ENCODE measurements at regions not wholly inside any gene's neighbourhood (a gene's known extent, or its start where the extent isn't known, plus 50 kb on each side); places are given as distances from the start of the nearest gene placed in this dataset.

GRCh38 chr2:6754419-6754818 is 111.3 kb downstream of the CMPK2 start:
- CTCF ChIA-PET: no interaction called here
- DNase-seq: no peak
- POLR2A ChIA-PET: no interaction called here
- Mint-ChIP-seq H3K9me3 (no peaks in the 10 kb centered on the region), H3K4me3 (no peak overlapping the region), H3K4me1 (no peaks in the 10 kb centered on the region), H3K36me3 (ENCODE audit: low read depth) (no peaks in the 10 kb centered on the region), H3K27me3 (peaks cover 5% of the 10 kb centered on the region), H3K27ac (no peak overlapping the region)
- no peak for ATAC-seq (ENCODE audit: low read depth)
- TF ChIP-seq CTCF (IDR thresholded peaks at IDR 0.05): no peak
- intact Hi-C loops (cut with micrococcal nuclease): no loop called here

DNA sequence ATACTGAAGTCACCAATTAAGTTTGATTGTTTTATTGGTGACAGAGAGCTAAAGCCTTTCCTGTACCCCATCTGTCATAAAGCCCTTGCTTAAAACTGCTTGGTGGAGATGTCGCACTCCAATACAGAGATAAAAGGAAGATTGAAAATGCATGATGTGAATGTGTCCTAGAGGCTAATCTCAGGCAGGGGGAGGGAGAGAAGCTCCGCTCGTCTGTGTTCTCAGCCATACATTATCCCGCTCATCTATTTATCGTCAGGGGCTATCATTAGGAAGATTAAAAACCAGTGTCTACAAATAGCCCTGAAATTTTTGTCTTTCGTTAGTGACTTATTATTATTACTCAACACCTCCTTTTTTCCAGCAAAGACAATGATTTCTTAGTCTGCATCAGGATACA is 110.3 kb downstream of the CMPK2 start:
- intact Hi-C loops (cut with micrococcal nuclease): no loop called here
- ChIA-PET CTCF (no interaction called here), POLR2A (no interaction called here)
- Mint-ChIP-seq H3K9me3 (no peaks in the 10 kb centered on the region), H3K27me3 (peaks cover 3% of the 10 kb centered on the region), H3K4me3 (no peak overlapping the region), H3K4me1 (no peaks in the 10 kb centered on the region), H3K36me3 (ENCODE audit: low read depth) (no peaks in the 10 kb centered on the region), H3K27ac (no peak overlapping the region)
- ATAC-seq (ENCODE audit: low read depth) (no peak), DNase-seq (no peak)
- TF ChIP-seq CTCF (IDR thresholded peaks at IDR 0.05): no peak

GRCh38 chr2:6757215-6757614 is 108.5 kb downstream of the CMPK2 start:
- no peak overlapping the region for H3K27ac Mint-ChIP-seq
- no peaks in the 10 kb centered on the region for H3K9me3 Mint-ChIP-seq
- TF ChIP-seq CTCF (IDR thresholded peaks at IDR 0.05): no peak
- ChIA-PET CTCF (interaction anchor here (1.0 kb wide), 1 partner anchor 15 kb away, joined by 4 read pairs; no protein-coding TSS in a partner anchor), POLR2A (no interaction called here)
- H3K36me3 Mint-ChIP-seq (ENCODE audit: low read depth): no peaks in the 10 kb centered on the region
- H3K4me1 Mint-ChIP-seq: no peaks in the 10 kb centered on the region
- ATAC-seq (ENCODE audit: low read depth) (no peak), DNase-seq (no peak)
- peaks cover 3% of the 10 kb centered on the region for H3K27me3 Mint-ChIP-seq
- intact Hi-C loops (cut with micrococcal nuclease): no loop called here
- no peak overlapping the region for H3K4me3 Mint-ChIP-seq

DNA sequence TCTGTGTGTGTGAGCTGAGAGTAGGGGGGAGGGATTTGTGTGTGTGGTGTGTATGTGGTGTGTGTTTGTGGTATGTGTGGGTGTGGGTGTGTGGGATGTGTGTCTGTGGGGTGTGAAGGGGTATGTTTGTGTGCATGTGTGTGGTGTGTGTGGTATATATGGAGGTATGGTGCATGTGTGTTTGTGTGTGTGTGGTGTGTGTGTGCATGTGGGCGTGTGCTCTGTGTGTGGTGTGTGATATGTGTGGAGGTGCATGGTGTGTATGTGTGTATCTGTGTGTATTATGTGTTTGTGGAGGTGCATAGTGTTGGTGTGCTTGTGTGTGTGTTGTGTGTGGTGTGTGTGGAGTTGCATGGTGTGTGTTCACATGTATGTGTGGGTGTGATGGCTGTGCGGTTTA is 106.0 kb downstream of the CMPK2 start:
- ATAC-seq (ENCODE audit: low read depth) (no peak), DNase-seq (no peak)
- Mint-ChIP-seq H3K4me3 (no peak overlapping the region), H3K4me1 (no peaks in the 10 kb centered on the region), H3K27ac (no peak overlapping the region), H3K36me3 (ENCODE audit: low read depth) (no peaks in the 10 kb centered on the region), H3K9me3 (no peaks in the 10 kb centered on the region), H3K27me3 (no peaks in the 10 kb centered on the region)
- ChIA-PET POLR2A (no interaction called here), CTCF (no interaction called here)
- intact Hi-C loops (cut with micrococcal nuclease): no loop called here
- TF ChIP-seq CTCF (IDR thresholded peaks at IDR 0.05): no peak

- intact Hi-C loops (cut with micrococcal nuclease): no loop called here
- no peaks in the 10 kb centered on the region for H3K36me3 Mint-ChIP-seq (ENCODE audit: low read depth)
- H3K27me3 Mint-ChIP-seq: no peaks in the 10 kb centered on the region
- CTCF ChIA-PET: no interaction called here
- POLR2A ChIA-PET: no interaction called here
- H3K27ac Mint-ChIP-seq: no peak overlapping the region
- no peaks in the 10 kb centered on the region for H3K4me1 Mint-ChIP-seq
- DNase-seq (no peak), ATAC-seq (ENCODE audit: low read depth) (no peak)
- H3K4me3 Mint-ChIP-seq: no peak overlapping the region
- H3K9me3 Mint-ChIP-seq: no peaks in the 10 kb centered on the region
- no peak for TF ChIP-seq CTCF (IDR thresholded peaks at IDR 0.05)
These were observed 105.6 kb downstream of the CMPK2 start for GRCh38 chr2:6760132-6760531.

All from activated B cell treated with CpG ODN at 0.5 μM for 24 hours (primary cell).